ENCODE measurements at regions not wholly inside any gene's neighbourhood (a gene's known extent, or its start where the extent isn't known, plus 50 kb on each side); places are given as distances from the start of the nearest gene placed in this dataset.

DNA sequence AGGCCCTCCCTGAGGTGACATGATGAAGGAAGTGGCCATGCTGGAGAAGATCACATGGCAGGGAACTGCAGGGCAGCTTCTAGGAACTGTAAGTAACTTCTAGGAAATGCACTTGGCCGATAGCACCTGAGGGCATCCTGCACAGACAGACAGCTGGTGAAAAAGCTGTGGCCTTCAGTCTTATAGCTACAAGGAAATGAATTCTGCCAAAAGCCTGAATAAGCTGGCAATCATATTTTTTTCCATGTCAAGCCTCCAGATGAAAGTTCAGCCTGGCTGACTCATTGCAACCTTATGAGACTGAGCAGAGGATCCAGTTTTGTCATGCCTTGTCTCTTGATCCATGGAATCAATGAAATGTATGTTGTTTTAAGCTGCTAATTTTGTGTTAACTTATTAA lies 91.1 kb upstream of the CACNA2D1 start:
- Histone ChIP-seq H3K4me3 (no peak overlapping the region), H3K36me3 (no peaks in the 10 kb centered on the region), H3K4me1 (no peaks in the 10 kb centered on the region), H3K27me3 (no peaks in the 10 kb centered on the region), H3K9me3 (no peaks in the 10 kb centered on the region), H3K27ac (no peak overlapping the region)
- TF ChIP-seq, protein P1, sequence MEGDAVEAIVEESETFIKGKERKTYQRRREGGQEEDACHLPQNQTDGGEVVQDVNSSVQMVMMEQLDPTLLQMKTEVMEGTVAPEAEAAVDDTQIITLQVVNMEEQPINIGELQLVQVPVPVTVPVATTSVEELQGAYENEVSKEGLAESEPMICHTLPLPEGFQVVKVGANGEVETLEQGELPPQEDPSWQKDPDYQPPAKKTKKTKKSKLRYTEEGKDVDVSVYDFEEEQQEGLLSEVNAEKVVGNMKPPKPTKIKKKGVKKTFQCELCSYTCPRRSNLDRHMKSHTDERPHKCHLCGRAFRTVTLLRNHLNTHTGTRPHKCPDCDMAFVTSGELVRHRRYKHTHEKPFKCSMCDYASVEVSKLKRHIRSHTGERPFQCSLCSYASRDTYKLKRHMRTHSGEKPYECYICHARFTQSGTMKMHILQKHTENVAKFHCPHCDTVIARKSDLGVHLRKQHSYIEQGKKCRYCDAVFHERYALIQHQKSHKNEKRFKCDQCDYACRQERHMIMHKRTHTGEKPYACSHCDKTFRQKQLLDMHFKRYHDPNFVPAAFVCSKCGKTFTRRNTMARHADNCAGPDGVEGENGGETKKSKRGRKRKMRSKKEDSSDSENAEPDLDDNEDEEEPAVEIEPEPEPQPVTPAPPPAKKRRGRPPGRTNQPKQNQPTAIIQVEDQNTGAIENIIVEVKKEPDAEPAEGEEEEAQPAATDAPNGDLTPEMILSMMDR (IDR thresholded peaks at IDR 0.05): no peak
- no peak for DNase-seq (ENCODE audit: low spot score in 2 of 2)
- intact Hi-C loops (cut with DNase I): no loop called here

- Histone ChIP-seq H3K4me1 (no peaks in the 10 kb centered on the region), H3K27me3 (no peaks in the 10 kb centered on the region), H3K9me3 (no peaks in the 10 kb centered on the region), H3K4me3 (no peak overlapping the region), H3K36me3 (no peaks in the 10 kb centered on the region), H3K27ac (no peak overlapping the region)
- intact Hi-C loops (cut with DNase I): no loop called here
- no peak for DNase-seq (ENCODE audit: low spot score in 2 of 2)
- TF ChIP-seq, protein P1 (IDR thresholded peaks at IDR 0.05): no peak
Measured at GRCh38 chr7:82530361-82530760, 86.8 kb upstream of the CACNA2D1 start.

DNA sequence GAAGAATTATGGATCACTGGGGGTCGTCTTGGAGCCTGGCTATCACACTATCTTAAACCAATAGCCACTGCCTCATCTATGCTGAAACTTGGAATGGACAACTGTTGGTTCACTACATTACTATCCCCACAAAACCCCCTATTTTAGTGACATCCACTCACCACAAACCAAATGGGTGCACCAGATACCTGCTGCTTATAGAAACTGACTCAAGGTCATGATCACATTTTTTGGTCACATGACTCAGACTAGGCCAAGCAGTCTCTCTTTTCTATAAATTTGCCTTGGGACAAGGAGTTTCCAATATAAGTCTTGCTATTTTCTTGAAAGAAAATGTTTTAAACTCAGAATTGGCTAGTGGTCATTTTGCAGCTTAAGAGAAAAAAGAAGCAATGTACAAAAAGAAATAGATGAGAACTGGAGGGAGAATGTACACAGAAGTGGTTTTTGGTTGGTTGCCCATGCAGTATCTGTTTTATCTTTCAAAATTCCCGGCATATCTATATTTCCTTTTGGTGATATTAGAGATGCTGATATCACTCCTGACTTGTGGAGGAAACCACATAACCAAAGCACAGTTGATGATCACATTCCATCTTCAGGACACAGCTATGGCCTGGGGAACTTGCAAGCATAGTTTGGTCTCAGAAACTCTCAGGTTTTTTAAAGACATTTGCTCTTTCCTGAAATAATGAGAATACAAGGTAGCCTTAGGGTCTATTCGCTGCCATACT lies 85.2 kb upstream of the CACNA2D1 start:
- Histone ChIP-seq H3K4me1 (no peaks in the 10 kb centered on the region), H3K4me3 (no peak overlapping the region), H3K27me3 (no peaks in the 10 kb centered on the region), H3K36me3 (no peaks in the 10 kb centered on the region), H3K9me3 (no peaks in the 10 kb centered on the region), H3K27ac (no peak overlapping the region)
- no peak for DNase-seq (ENCODE audit: low spot score in 2 of 2)
- intact Hi-C loops (cut with DNase I): no loop called here
- TF ChIP-seq, protein P1 (IDR thresholded peaks at IDR 0.05): no peak

GRCh38 chr7:82527851-82528250 lies 84.3 kb upstream of the CACNA2D1 start:
- Histone ChIP-seq H3K27ac (no peak overlapping the region), H3K9me3 (no peaks in the 10 kb centered on the region), H3K36me3 (no peaks in the 10 kb centered on the region), H3K4me3 (no peak overlapping the region), H3K27me3 (no peaks in the 10 kb centered on the region), H3K4me1 (no peaks in the 10 kb centered on the region)
- DNase-seq (ENCODE audit: low spot score in 2 of 2): no peak
- intact Hi-C loops (cut with DNase I): no loop called here
- TF ChIP-seq, protein P1 (IDR thresholded peaks at IDR 0.05): no peak

- H3K27me3 ChIP-seq: no peaks in the 10 kb centered on the region
- no peak overlapping the region for H3K27ac ChIP-seq
- intact Hi-C loops (cut with DNase I): no loop called here
- H3K4me3 ChIP-seq: no peak overlapping the region
- H3K9me3 ChIP-seq: no peaks in the 10 kb centered on the region
- no peaks in the 10 kb centered on the region for H3K36me3 ChIP-seq
- no peaks in the 10 kb centered on the region for H3K4me1 ChIP-seq
- no peak for DNase-seq (ENCODE audit: low spot score in 2 of 2)
- TF ChIP-seq, protein P1 (IDR thresholded peaks at IDR 0.05): no peak
Measured at GRCh38 chr7:82521906-82522445, 78.4 kb upstream of the CACNA2D1 start.
